Upper lobe of left lung (tissue), 6 donors: ENCODE measurements at regions not wholly inside any gene's neighbourhood (a gene's known extent, or its start where the extent isn't known, plus 50 kb on each side); places are given as distances from the start of the nearest gene placed in this dataset.

Experiments used
- ATAC-seq, 2 donors: fragments of 200-7000 bp; cut with Tn5 transposase; one replicate each; pipeline ENCODE4 v1.9.1; 2022; ENCODE audit warnings: mild to moderate bottlenecking in 2 of 2, moderate library complexity in 2 of 2; ENCODE audit not compliant: low FRiP score in 2 of 2
- DNase-seq, 2 donors: peaks; one replicate each; pipeline ENCODE4 v3.0.0-alpha.2; 2019 to 2020
- H3K27ac ChIP-seq, 4 donors: fragments of 200-600 bp; sonication (generic); one replicate each; pipeline ENCODE4 v1.5.1; 2016 to 2019
- H3K27me3 ChIP-seq, 4 donors: fragments of 200-600 bp; sonication (generic); one replicate each; pipeline ENCODE4 v1.5.1; 2017 to 2019
- H3K36me3 ChIP-seq, 4 donors: fragments of 200-600 bp; sonication (generic); one replicate each; pipeline ENCODE4 v1.5.1; 2016 to 2019
- H3K4me1 ChIP-seq, 4 donors: fragments of 200-600 bp; sonication (generic); one replicate each; pipeline ENCODE4 v1.5.1; 2018 to 2019
- H3K4me3 ChIP-seq, 4 donors: fragments of 200-600 bp; sonication (generic); one replicate each; pipeline ENCODE4 v1.5.1; 2017 to 2019; ENCODE audit warnings: mild to moderate bottlenecking in 2 of 4, moderate library complexity in 1 of 4
- H3K9me3 ChIP-seq, 4 donors: fragments of 200-600 bp; sonication (generic); one replicate each; pipeline ENCODE4 v1.5.1; 2018 to 2019
- EP300 ChIP-seq, 4 donors: sonication (generic); formaldehyde crosslinking; IDR thresholded peaks; one replicate each; pipeline ENCODE4 v1.5.1; 2017; ENCODE audit warnings: antibody characterized with exemption in 4 of 4, control low read depth in 2 of 4
- POLR2A ChIP-seq, 4 donors: fragments of 450-650 bp; IDR thresholded peaks; one replicate each; pipeline ENCODE4 v1.5.1; 2016 to 2017; ENCODE audit warnings: antibody characterized with exemption in 4 of 4, mild to moderate bottlenecking in 2 of 4
- POLR2AphosphoS5 ChIP-seq, 2 donors: sonication (generic); formaldehyde crosslinking; IDR thresholded peaks; one replicate each; pipeline ENCODE4 v1.5.1; 2017; ENCODE audit warnings: antibody characterized with exemption in 2 of 2
- WGBS, 2 donors: methylation state at CpG; one replicate each; pipeline ENCODE4 v1.1.5; 2017 to 2018; 5-methylcytosine and 5-hydroxymethylcytosine counted together
- TF ChIP-seq, protein P1 (sequence below), 6 experiments: fragments of 450-650 bp in 4 of 6; fragments of 200-600 bp in 2 of 6; sonication (generic) in 2 of 6; IDR thresholded peaks; one replicate each; pipeline ENCODE4 v1.5.1; 2016 to 2019; ENCODE audit warnings: antibody characterized with exemption in 6 of 6
- donor health status: DM: no; HTN: no; CAD: no; lungs with moderate emphysema.
- donor health status: DM: no; HTN: yes; CAD: no; lungs with severe emphysema.

DNA sequence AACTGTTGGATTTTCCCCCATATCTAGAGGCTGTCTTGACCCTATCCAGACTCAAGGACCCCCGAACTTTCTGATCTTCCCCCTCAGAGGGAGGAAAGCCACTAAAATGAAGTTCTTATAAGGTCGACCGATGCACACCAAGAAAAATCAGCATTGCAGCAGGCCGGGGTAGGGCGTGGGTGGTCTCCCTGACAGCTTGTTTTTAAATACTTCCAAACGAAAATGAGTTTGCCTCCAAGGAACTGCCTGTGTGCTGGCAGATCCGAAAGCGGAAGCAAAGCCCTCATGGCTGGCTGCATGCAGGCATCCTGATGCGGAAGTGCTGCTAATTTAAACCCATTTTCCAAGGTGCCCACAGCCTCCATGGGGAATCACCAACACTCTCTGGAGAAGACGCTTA is 374.3 kb upstream of the XYLT1 start:
- TF ChIP-seq, protein P1, sequence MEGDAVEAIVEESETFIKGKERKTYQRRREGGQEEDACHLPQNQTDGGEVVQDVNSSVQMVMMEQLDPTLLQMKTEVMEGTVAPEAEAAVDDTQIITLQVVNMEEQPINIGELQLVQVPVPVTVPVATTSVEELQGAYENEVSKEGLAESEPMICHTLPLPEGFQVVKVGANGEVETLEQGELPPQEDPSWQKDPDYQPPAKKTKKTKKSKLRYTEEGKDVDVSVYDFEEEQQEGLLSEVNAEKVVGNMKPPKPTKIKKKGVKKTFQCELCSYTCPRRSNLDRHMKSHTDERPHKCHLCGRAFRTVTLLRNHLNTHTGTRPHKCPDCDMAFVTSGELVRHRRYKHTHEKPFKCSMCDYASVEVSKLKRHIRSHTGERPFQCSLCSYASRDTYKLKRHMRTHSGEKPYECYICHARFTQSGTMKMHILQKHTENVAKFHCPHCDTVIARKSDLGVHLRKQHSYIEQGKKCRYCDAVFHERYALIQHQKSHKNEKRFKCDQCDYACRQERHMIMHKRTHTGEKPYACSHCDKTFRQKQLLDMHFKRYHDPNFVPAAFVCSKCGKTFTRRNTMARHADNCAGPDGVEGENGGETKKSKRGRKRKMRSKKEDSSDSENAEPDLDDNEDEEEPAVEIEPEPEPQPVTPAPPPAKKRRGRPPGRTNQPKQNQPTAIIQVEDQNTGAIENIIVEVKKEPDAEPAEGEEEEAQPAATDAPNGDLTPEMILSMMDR (IDR thresholded peaks at IDR 0.05): no peak
- TF ChIP-seq POLR2A (IDR thresholded peaks at IDR 0.05) (no peak), EP300 (IDR thresholded peaks at IDR 0.05) (no peak)
- no peaks in the 10 kb centered on the region for H3K36me3 ChIP-seq
- H3K4me1 ChIP-seq: no peaks in the 10 kb centered on the region
- H3K27me3 ChIP-seq: no peaks in the 10 kb centered on the region
- H3K27ac ChIP-seq: no peak overlapping the region
- H3K9me3 ChIP-seq: no peaks in the 10 kb centered on the region
- DNase-seq: no peak
- no peak for ATAC-seq
- 59 to 73% methylated on average over 10 of the region's 10 CpGs for WGBS, 2 donors
- no peak overlapping the region for H3K4me3 ChIP-seq

DNA sequence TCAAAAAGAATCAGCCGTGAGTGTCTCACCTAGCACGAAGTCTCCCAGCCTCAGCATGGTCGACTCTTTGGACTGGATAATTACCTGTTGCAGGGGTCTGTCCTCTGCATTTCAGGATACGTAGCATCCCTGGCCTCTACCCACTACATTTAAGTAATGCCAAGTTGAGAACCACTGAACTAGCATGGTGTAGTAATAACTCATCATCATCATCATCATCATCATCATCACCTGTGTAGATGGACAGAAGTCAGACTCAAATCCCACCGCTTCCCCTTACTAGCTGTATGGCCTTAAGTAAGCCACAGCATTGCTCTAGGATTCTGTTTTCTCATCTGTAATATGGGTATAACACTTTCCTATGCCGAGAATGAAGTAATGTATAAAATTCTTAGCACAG is 373.1 kb upstream of the XYLT1 start:
- TF ChIP-seq, protein P1 (IDR thresholded peaks at IDR 0.05): no peak
- no peak for TF ChIP-seq EP300 (IDR thresholded peaks at IDR 0.05)
- no peak for TF ChIP-seq POLR2A (IDR thresholded peaks at IDR 0.05)
- Histone ChIP-seq H3K4me3 (no peak overlapping the region), H3K9me3 (no peaks in the 10 kb centered on the region), H3K4me1 (no peaks in the 10 kb centered on the region), H3K36me3 (no peaks in the 10 kb centered on the region), H3K27ac (no peak overlapping the region), H3K27me3 (no peaks in the 10 kb centered on the region)
- no peak for ATAC-seq
- no peak for DNase-seq
- 84 to 87% methylated on average over 6 of the region's 6 CpGs for WGBS, 2 donors

DNA sequence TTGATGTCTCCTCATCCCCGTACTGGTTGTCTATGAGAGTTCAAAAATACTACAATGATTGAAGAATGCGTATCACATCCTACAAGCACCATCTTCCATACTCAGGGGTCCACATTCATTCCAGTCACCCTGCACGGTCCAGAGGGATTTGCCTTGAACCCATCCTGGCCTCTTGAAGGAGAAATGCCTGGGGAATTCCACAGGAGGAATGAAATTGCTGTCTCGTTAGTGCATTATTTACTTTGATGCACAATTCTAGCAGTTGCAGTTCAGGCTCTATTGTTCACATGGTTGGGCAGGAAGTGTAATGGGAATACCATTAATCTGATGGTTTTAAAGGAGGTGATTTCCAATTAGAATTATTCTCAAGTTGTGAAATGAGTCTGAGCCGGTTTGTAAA is 369.1 kb upstream of the XYLT1 start:
- Histone ChIP-seq H3K27me3 (no peaks in the 10 kb centered on the region), H3K4me1 (no peaks in the 10 kb centered on the region), H3K27ac (no peak overlapping the region), H3K36me3 (no peaks in the 10 kb centered on the region), H3K4me3 (no peak overlapping the region), H3K9me3 (no peaks in the 10 kb centered on the region)
- DNase-seq: no peak
- WGBS, 2 donors: 65 to 67% methylated on average over 5 of the region's 5 CpGs
- ATAC-seq: no peak
- TF ChIP-seq POLR2A (IDR thresholded peaks at IDR 0.05) (no peak), EP300 (IDR thresholded peaks at IDR 0.05) (no peak), POLR2AphosphoS5 (IDR thresholded peaks at IDR 0.05) (no peak)
- TF ChIP-seq, protein P1 (IDR thresholded peaks at IDR 0.05): no peak

DNA sequence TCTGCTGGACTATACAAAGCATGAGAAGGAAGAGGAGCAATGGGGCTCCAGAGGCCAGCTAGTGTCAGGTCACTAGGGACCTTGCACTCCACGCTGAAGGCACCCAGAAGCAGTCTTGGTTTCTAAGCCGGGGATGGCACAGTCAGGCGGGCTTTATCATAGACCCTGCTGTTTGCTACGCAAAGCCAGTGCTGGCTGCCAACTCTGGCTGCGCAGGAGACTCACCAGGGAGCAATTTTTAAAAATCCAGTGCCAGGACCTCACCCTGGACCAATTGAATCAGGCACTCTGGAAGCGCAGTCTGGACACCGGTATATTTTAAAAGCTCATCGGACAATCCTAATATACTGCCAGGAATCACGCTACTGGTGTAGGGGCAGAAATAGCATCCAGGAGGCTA is 368.5 kb upstream of the XYLT1 start:
- no peaks in the 10 kb centered on the region for H3K4me1 ChIP-seq
- TF ChIP-seq POLR2A (IDR thresholded peaks at IDR 0.05) (no peak), POLR2AphosphoS5 (IDR thresholded peaks at IDR 0.05) (no peak), EP300 (IDR thresholded peaks at IDR 0.05) (no peak)
- TF ChIP-seq, protein P1 (IDR thresholded peaks at IDR 0.05): no peak
- ATAC-seq (no peak), DNase-seq (no peak)
- H3K9me3 ChIP-seq: no peaks in the 10 kb centered on the region
- H3K27ac ChIP-seq: no peak overlapping the region
- H3K4me3 ChIP-seq: no peak overlapping the region
- H3K27me3 ChIP-seq: no peaks in the 10 kb centered on the region
- 76 to 92% methylated on average over 4 to 9 of the region's 9 CpGs for WGBS, 2 donors
- H3K36me3 ChIP-seq: no peaks in the 10 kb centered on the region

DNA sequence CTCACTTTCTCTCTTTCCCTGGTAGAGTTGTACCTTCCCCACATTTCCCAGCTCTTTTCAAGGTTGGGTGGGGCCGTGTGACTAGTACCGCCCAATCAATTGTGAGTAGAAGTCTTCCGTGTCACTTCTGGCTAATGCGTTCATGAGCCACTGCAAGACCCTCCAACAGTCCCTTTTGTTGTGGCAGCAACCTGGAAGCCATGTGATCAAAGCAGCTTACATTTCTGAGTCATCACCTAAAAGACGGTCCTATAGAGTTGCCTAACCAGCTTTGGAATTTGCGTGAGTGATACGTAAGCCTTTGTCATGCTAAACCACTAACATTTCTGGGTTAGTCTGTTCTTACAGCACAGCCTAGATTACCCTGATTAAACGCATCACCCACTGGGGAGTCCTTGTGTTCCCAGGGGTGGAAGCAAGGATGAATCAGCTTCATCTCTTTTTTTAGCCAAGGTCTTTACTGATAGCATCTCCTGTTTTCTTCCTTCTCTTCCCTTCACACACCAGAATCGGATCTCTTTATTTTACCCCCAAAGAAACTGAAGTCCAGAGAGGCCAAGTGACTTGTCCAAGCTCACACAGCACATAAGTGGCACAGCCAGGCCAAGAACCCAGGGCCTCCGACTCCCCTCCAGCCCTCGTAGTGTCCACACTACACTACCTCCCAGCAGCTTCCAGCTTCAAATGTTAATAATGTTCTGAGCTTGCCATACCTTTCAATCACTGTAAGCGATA is 366.3 kb upstream of the XYLT1 start:
- no peaks in the 10 kb centered on the region for H3K9me3 ChIP-seq
- H3K36me3 ChIP-seq: no peaks in the 10 kb centered on the region
- no peak overlapping the region for H3K27ac ChIP-seq
- 64 to 70% methylated on average over 12 of the region's 12 CpGs for WGBS, 2 donors
- H3K27me3 ChIP-seq: no peaks in the 10 kb centered on the region
- no peak for ATAC-seq
- H3K4me3 ChIP-seq: no peak overlapping the region
- TF ChIP-seq POLR2A (IDR thresholded peaks at IDR 0.05) (no peak), EP300 (IDR thresholded peaks at IDR 0.05) (no peak)
- TF ChIP-seq, protein P1 (IDR thresholded peaks at IDR 0.05): no peak
- no peak for DNase-seq
- no peaks in the 10 kb centered on the region for H3K4me1 ChIP-seq
